NOMO-1 (cell line): ENCODE measurements at regions not wholly inside any gene's neighbourhood (a gene's known extent, or its start where the extent isn't known, plus 50 kb on each side); places are given as distances from the start of the nearest gene placed in this dataset.

Experiments
- DNase-seq, 2 experiments: peaks; one replicate each; lab custom pipeline; 2025; ENCODE audit not compliant: unreplicated experiment in 2 of 2; lab: John Stamatoyannopoulos, UW

DNA sequence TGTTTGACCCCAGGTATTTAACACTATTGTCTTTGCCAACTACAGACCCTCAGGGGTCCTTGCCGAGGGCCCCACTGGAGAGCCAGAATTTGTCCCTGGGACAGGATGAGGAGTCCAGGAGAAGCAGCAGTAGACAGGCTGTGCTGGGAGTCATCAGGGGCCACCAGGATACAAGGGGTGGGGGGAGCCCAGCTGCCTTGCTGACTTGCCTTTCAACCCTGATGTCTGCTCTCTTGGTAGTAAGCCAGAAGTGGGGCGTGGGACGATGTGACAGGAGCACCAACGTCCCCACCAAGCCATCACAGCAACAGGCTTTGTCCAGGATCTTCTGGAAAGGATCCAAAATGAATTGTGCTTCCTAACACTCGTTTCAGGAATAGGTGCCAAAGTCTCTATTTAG lies 62.4 kb upstream of the CDCA7L start:
- DNase-seq, result no peak

DNA sequence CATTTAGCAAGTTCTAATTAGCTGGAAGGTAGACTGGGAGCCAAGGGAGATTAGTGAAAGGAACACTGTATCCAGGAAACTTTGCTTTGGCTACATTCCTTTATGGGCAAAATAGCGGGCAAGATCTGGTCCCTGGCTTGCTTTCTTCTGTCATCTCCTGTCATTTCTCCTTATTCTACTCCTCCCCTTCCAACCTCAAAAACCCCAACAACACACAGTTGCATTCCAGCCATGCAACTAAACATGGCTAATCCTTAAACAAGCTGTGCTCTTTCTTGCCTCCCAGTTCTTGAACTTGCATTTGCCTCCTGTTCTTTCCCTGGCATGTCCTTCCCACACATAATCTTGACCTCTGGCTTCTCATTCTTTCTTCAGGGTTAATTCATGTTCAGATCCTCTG lies 59.5 kb upstream of the CDCA7L start:
- DNase-seq, result no peak

DNA sequence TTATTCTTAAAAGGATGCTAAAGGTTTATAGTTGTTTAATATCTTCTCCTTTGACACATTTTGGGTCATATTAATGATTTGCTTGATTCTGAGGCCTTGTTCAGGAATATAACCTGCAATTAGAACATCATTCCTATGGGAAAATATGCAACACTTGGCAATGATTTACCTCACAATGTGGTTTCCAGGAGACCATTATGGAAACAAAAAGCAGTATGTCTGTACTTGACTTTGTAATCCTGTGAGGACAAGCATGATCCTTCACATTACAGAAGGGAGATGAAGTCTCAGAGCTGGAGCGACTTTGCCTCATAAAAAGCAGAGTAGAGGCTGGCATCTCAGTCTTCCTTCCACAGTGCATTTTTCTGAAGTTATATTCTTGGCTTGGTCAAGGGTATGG lies 57.0 kb upstream of the CDCA7L start:
- no peak for DNase-seq

DNA sequence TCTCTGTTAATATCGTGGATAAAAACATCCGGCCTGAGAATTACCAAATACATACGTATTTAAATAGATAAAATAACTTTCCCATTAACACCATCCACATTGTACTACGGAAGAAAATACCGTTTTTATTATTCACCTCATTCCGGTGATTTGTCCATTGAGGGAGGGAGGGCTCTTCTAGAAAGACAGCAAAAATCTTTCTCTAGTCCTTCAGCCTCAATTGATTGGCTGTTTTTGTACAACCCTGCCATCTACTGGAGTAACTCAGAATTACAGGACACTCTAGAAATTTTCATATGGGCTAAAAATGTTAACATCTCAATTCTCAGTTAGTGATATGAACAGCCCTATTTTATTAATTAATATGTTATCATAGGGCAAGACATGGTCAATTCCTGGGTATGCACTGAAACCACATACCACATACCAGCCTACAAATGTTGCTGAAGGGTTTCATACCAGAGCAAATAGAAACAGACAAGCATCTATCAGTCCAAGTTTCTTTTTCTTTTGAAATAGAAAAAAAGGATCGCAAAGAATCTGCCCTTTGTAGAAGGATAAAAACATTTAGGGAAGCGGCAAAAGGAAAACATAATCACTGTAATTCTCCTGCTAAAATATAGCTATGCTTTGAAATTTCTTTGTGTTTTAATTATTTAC lies 55.8 kb upstream of the CDCA7L start:
- peak; percentile 67 to 68 for DNase-seq

DNA sequence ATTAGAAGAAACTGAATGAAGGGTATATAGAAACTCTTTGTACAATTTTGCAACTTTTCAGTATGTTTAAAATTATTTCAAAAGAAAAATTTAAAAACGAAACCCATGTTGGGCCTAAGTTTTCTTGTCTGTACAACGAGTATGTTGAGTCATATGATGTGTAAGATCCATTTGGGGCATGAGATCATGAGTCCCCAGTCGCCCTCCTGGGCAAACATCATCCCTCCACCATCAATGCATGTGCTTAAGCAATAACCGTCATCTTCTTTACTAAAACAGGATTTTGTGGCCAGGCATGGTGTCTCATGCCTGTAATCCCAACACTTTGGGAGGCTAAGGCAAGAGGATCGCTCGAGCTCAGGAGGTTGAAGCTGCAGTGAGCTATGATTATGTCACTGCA lies 54.2 kb upstream of the CDCA7L start:
- no peak for DNase-seq

DNA sequence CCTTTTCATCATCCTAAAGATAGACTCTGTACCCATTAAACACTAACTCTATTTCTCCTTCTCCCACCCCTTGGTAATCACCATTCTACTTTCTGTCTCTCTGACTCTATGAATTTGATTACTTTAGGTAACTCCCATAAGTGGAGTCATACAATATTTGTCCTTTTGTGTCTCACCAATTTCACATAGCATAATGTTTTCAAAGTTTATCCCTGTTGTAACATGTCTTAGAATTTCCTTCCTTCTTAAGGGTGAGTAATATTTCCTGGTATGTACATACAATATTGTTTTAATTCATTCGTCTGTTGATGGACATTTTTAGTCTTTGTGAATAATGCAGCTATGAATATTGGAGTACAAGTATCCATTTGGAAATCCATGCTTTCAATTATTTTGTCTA lies 50.9 kb upstream of the CDCA7L start:
- no peak for DNase-seq
